ENCODE measurements at regions not wholly inside any gene's neighbourhood (a gene's known extent, or its start where the extent isn't known, plus 50 kb on each side); places are given as distances from the start of the nearest gene placed in this dataset.
"Not testable (repeated sequence)": the region's sequence is repeated elsewhere in the genome, so short reads cannot be mapped to it uniquely, and the experiment has no call there.

DNA sequence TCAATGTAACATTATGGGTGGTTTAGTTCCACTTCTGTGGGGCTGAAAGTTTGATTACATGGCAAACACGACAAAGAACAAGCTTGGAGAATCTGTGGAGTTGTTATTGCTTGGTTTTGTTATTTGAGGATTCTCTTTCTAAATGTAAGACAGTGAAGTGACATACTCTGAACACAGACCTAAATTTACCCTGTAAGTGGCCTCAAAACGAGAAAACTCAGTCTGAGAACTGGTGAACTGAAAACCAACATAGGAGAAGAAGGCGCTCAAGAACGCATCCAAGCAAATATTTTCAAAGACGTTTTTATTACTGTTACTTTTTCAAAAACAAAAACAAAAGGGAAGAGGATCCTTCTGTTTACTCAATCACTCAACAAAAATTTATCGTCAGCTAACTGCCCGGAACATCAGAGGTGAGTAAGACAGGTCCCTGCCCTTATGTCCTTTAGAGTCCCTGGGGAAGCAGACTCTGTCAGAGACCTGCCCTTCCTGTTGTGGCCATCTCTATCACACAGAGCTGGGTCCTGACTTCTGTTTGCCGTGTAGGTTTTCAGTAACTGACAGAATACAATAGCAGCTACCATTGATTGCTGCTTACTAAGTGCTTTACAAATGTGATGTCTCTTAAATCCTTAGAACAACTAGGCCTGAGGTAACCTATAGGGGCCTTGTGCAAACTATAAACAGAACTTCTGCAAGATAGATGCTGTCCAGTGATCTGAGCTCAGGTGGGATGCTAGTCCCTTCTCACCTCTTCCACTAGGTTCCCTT is 79.3 kb upstream of the C12orf71 start:
- no peaks in the 10 kb centered on the region for H3K27me3 ChIP-seq
- no peak overlapping the region for H3K4me3 ChIP-seq
- H4K20me1 ChIP-seq: no peaks in the 10 kb centered on the region
- no peak for TF ChIP-seq Cebpa-rat (IDR thresholded peaks at IDR 0.05)
- H3K4me2 ChIP-seq: no peak overlapping the region
- no peak overlapping the region for H3K27ac ChIP-seq
- peaks cover 0 to 10% (median 0%) of the 10 kb centered on the region in 11 experiments; a peak in 3 of 22 replicates for H3K9me3 ChIP-seq (replicated peaks in 1 of 11)
- H3K36me3 ChIP-seq: no peaks in the 10 kb centered on the region
- H3K9ac ChIP-seq: no peak overlapping the region
- no peaks in the 10 kb centered on the region for H3K4me1 ChIP-seq

DNA sequence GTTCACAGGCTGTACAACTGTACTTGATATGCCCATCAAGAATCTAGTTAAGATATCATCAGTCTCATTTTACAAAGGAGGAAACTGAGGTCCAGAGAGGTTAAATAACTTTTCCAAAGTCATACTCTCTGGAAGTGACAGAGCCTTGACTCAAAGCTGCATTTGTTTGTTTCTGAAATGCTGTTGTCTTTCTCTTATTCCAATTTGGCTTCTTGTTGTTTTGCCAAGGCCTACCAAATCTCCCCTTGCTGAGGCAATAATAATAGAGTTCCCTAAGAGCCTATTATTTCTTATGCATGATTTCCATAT is 79.8 kb upstream of the C12orf71 start:
- Histone ChIP-seq H3K4me1 (no peaks in the 10 kb centered on the region), H3K4me3 (no peak overlapping the region), H3K36me3 (no peaks in the 10 kb centered on the region), H3K9me3 (replicated peaks in 1 of 11) (peaks cover 0 to 16% (median 3%) of the 10 kb centered on the region in 11 experiments; a peak in 6 of 22 replicates), H3K27ac (no peak overlapping the region), H3K4me2 (no peak overlapping the region), H3K27me3 (no peaks in the 10 kb centered on the region), H3K9ac (no peak overlapping the region), H4K20me1 (no peaks in the 10 kb centered on the region)
- TF ChIP-seq Cebpa-rat (IDR thresholded peaks at IDR 0.05): no peak

DNA sequence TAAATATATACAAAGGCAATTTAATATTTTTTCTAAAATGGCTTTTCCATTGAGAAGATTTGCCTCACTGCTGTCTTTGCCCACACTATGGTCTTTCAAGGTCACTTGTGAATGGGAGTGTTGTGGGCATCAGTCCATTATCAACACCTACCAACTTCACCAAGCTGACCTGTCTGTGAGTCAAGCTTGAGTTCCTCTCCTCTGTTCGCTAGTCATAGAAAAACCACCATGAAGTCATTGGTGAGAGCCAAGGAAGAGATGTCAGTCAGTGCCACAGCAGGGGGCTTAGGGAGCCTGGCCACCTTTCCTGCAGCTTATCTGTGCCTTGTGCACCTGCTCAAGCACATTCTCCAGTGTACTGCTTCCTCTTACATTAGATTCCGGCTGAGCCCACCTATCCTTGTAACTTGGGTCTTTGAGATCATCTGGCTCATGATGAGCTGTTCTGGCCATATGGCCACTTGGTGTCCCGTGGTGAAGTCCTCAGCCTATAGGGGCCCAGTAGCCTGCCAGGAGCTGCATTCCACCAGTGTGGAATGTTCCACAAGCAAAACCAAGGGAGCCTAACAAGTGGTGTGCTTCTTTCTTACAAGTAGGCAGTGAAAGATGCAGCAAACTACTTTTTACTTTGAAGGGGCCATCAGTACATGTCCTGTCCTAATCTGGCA is 80.8 kb upstream of the C12orf71 start:
- Histone ChIP-seq H3K4me2 (no peak overlapping the region), H3K27ac (no peak overlapping the region), H3K36me3 (no peaks in the 10 kb centered on the region), H3K4me1 (no peaks in the 10 kb centered on the region), H4K20me1 (no peaks in the 10 kb centered on the region), H3K9ac (no peak overlapping the region), H3K9me3 (replicated peaks in 1 of 11) (peaks cover 0 to 19% (median 5%) of the 10 kb centered on the region in 11 experiments; a peak in 6 of 22 replicates), H3K4me3 (no peak overlapping the region), H3K27me3 (no peaks in the 10 kb centered on the region)
- no peak for TF ChIP-seq Cebpa-rat (IDR thresholded peaks at IDR 0.05)

DNA sequence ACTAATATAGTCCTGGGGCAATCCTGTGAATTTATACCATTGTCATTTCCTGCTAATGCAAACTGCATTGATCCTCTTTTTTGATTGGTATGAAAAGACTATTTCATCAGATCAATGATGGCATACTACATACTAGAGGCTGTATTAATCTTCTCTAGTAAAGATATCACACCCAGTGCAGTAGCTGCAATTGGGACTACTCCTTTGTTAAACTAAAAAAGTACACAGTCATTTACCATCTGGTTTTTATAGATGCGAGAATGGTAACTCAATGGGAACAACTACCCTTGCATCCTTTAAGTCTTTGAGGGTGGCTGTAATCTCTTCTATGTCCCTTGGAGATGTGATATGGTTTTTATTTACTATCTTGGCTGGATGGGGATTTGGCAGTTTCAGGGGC is 80.2 kb upstream of the STK38L start:
- Histone ChIP-seq H3K27me3 (no peaks in the 10 kb centered on the region), H4K20me1 (no peaks in the 10 kb centered on the region), H3K36me3 (no peaks in the 10 kb centered on the region), H3K27ac (no peak overlapping the region), H3K4me3 (no peak overlapping the region), H3K9me3 (replicated peaks in 1 of 11) (peaks cover 0 to 19% (median 5%) of the 10 kb centered on the region in 11 experiments; a peak in 6 of 22 replicates), H3K4me2 (no peak overlapping the region), H3K9ac (no peak overlapping the region), H3K4me1 (no peaks in the 10 kb centered on the region)
- TF ChIP-seq Cebpa-rat (IDR thresholded peaks at IDR 0.05): no peak

- TF ChIP-seq Cebpa-rat (IDR thresholded peaks at IDR 0.05): no peak
- no peaks in the 10 kb centered on the region for H3K36me3 ChIP-seq
- no peak overlapping the region for H3K4me2 ChIP-seq
- H3K9ac ChIP-seq: no peak overlapping the region
- no peaks in the 10 kb centered on the region for H3K4me1 ChIP-seq
- H4K20me1 ChIP-seq: no peaks in the 10 kb centered on the region
- H3K27me3 ChIP-seq: no peaks in the 10 kb centered on the region
- H3K4me3 ChIP-seq: no peak overlapping the region
- H3K27ac ChIP-seq: no peak overlapping the region
- H3K9me3 ChIP-seq (replicated peaks in 1 of 11): peaks cover 0 to 17% (median 5%) of the 10 kb centered on the region in 11 experiments; a peak in 8 of 22 replicates
Measured at GRCh38 chr12:27164330-27165040, 79.6 kb upstream of the STK38L start.

- H3K4me1 ChIP-seq, H3K36me3 ChIP-seq, H4K20me1 ChIP-seq, H3K9ac ChIP-seq, H3K27me3 ChIP-seq, H3K4me3 ChIP-seq, H3K27ac ChIP-seq, H3K4me2 ChIP-seq: not testable (repeated sequence)
- H3K9me3 ChIP-seq (replicated peaks in 1 of 11): peaks cover 12 to 24% (median 15%) of the 10 kb centered on the region in 11 experiments
Measured at GRCh38 chr12:27165958-27166357, 78.1 kb upstream of the STK38L start.

DNA sequence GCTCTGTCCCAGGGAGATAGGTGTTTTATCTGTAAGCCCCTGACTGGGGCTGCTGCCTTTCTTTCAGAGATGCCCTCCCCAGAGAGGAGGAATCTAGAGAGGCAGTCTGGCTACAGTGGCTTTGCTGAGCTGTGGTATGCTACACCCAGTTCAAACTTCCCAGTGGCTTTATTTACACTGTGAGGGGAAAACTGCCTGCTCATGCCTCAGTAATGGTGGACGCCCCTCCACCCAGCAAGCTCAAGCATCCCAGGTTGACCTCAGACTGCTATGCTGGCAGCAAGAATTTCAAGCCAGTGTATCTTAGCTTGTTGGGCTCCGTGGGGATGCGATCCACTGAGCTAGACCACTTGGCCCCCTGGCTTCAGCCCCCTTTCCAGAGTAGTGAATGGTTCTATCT is 72.6 kb upstream of the STK38L start:
- H3K9ac ChIP-seq, H3K4me2 ChIP-seq, H4K20me1 ChIP-seq, H3K27ac ChIP-seq, H3K27me3 ChIP-seq, H3K4me3 ChIP-seq, H3K36me3 ChIP-seq: not testable (repeated sequence)
- peaks cover 0 to 13% (median 0%) of the 10 kb centered on the region in 10 experiments; a peak in 6 of 20 replicates for H3K4me1 ChIP-seq
- peaks cover 33 to 41% (median 38%) of the 10 kb centered on the region in 11 experiments for H3K9me3 ChIP-seq (replicated peaks in 1 of 11)

DNA sequence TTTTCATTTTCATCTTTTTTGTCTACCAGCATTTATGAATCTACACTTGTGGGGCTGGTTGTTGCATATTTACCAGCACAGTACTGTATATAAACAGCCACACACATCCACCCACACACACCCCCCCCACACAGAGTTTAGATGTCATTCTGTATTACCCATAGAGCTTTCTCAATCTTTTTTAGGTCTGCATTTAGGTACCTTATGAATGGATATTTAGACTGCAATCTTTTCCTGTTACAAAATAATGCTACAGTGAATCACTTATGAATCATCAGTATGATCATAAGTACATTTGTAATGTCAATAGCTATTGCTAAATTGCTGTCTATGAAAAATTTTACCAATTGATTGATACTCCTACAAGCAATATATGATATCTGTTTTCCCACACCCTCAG is 67.3 kb upstream of the STK38L start:
- Histone ChIP-seq H3K4me1 (peaks cover 7 to 66% (median 18%) of the 10 kb centered on the region in 10 experiments; a peak in 19 of 20 replicates), H3K4me3 (no peak overlapping the region), H3K27me3 (no peaks in the 10 kb centered on the region), H3K4me2 (peak overlapping the region in 3 of 11 experiments; percentile 36 to 59 (median 49); a peak in 6 of 22 replicates), H3K36me3 (no peaks in the 10 kb centered on the region), H4K20me1 (no peaks in the 10 kb centered on the region), H3K27ac (peak overlapping the region in 2 of 11 experiments; percentile 15 to 36; a peak in 3 of 22 replicates), H3K9ac (no peak overlapping the region), H3K9me3 (replicated peaks in 1 of 11) (peaks cover 10 to 17% (median 13%) of the 10 kb centered on the region in 11 experiments; a peak in 21 of 22 replicates)
- TF ChIP-seq Cebpa-rat (IDR thresholded peaks at IDR 0.05): no peak

DNA sequence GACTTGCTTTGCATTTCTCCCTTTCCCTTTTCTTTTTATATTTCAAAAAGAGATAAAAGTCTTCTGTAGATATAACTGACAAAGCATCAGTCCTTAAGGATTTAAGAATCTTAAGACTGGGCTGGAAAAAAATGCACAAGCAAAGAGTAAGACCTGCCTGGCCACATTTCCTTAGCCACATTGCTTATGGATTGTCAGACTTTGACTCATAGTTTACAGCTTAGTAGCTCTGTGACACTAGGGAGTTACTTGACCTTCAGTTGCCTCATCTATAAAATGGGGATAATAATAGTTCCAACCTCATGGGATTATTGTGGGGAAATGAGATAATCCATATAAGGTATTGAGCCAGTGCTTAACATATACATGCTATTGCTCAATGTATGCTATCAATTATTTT is 66.4 kb upstream of the STK38L start:
- peak overlapping the region in 4 of 11 experiments; percentile 32 to 59 (median 42); a peak in 6 of 22 replicates for H3K4me2 ChIP-seq
- no peak overlapping the region for H3K9ac ChIP-seq
- no peaks in the 10 kb centered on the region for H3K27me3 ChIP-seq
- H3K4me1 ChIP-seq: peaks cover 7 to 67% (median 18%) of the 10 kb centered on the region in 10 experiments; a peak in 19 of 20 replicates
- H3K9me3 ChIP-seq (replicated peaks in 1 of 11): peaks cover under 1 to 8% (median 4%) of the 10 kb centered on the region in 11 experiments; a peak in 16 of 22 replicates
- no peak for TF ChIP-seq Cebpa-rat (IDR thresholded peaks at IDR 0.05)
- H3K36me3 ChIP-seq: no peaks in the 10 kb centered on the region
- no peaks in the 10 kb centered on the region for H4K20me1 ChIP-seq
- no peak overlapping the region for H3K4me3 ChIP-seq
- peak overlapping the region in 1 of 11 experiments; percentile 36; a peak in 3 of 22 replicates for H3K27ac ChIP-seq
